ENCODE measurements at regions not wholly inside any gene's neighbourhood (a gene's known extent, or its start where the extent isn't known, plus 50 kb on each side); places are given as distances from the start of the nearest gene placed in this dataset.

DNA sequence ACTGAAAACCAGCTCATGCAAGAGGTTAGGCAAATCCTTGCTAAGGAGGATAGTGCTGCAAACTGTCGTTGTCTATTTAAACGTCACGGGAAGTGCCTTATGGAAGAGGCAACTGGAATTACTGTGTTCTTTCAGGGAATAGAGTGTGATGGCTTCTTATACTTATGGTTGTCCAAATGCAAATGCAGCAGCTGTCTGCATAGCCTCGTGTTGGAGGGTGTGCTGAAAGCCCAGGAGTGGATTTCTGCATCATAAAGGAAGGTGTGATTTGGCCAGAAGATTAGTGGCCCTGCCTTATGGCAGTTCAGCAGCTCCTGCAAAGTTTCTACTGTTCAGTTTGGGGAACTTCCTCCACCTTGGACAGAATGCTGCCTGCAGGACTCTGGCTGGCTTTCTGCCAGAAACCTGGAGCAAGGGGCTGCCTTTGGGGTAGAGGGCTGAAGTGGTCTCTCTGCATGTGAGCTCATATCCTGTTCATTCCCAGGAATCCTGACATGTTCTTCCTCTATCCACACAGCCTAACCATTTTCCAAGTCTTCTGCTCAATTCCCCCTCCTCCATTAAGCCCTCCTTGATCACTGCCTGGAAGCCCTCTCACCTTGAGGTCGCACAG is 321.2 kb upstream of the CXCR4 start:
- Histone ChIP-seq H3K4me1 (ENCODE audit: control insufficient read depth, insufficient read depth, low read length) (no peaks in the 10 kb centered on the region), H3K27me3 (ENCODE audit: control insufficient read depth, insufficient read depth, low read length) (no peaks in the 10 kb centered on the region), H3K36me3 (ENCODE audit: control insufficient read depth, insufficient read depth, low read length) (no peaks in the 10 kb centered on the region), H3K27ac (ENCODE audit: low read length) (no peak overlapping the region), H3K9me3 (ENCODE audit: control insufficient read depth, insufficient read depth, low read length) (no peaks in the 10 kb centered on the region), H3K4me3 (ENCODE audit: low read length) (no peak overlapping the region)
- H3K4me3 Mint-ChIP-seq = no peak overlapping the region
- whole genome bisulfite sequencing (ENCODE audit: insufficient coverage) = 69% methylated on average over 5 of the region's 5 CpGs
- DNase-seq (no peak), ATAC-seq (no peak)
- no peak overlapping the region for H3K27ac Mint-ChIP-seq
- intact Hi-C loops (cut with micrococcal nuclease) = no loop called here
- H3K27me3 Mint-ChIP-seq (ENCODE audit: low read depth in 2 of 2) = peaks cover 0 to 7% of the 10 kb centered on the region in 2 donors
- TF ChIP-seq, protein P1, sequence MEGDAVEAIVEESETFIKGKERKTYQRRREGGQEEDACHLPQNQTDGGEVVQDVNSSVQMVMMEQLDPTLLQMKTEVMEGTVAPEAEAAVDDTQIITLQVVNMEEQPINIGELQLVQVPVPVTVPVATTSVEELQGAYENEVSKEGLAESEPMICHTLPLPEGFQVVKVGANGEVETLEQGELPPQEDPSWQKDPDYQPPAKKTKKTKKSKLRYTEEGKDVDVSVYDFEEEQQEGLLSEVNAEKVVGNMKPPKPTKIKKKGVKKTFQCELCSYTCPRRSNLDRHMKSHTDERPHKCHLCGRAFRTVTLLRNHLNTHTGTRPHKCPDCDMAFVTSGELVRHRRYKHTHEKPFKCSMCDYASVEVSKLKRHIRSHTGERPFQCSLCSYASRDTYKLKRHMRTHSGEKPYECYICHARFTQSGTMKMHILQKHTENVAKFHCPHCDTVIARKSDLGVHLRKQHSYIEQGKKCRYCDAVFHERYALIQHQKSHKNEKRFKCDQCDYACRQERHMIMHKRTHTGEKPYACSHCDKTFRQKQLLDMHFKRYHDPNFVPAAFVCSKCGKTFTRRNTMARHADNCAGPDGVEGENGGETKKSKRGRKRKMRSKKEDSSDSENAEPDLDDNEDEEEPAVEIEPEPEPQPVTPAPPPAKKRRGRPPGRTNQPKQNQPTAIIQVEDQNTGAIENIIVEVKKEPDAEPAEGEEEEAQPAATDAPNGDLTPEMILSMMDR (IDR thresholded peaks at IDR 0.05) = no peak
- no peaks in the 10 kb centered on the region for H3K4me1 Mint-ChIP-seq
- no peaks in the 10 kb centered on the region for H3K9me3 Mint-ChIP-seq
- H3K36me3 Mint-ChIP-seq = no peaks in the 10 kb centered on the region

DNA sequence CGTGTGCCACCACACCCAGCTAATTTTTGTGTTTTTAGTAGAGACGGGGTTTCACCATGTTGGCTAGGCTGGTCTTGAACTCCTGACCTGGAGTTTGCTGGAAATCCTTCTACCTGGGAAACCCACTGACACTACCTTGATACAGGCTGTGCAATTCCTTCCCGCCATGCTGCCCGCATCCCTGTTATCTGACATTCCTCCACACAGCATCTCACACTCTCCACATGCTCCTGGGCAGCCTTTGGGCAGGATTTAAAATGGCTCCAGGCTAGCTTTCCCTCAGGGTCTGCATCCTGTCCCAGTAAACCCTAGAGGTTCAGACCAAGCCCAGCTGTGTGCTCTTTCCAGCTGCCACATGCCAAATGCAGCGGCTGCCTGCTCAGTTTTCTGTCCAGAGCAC is 319.5 kb upstream of the CXCR4 start:
- Histone ChIP-seq H3K27ac (ENCODE audit: low read length) (no peak overlapping the region), H3K9me3 (ENCODE audit: control insufficient read depth, insufficient read depth, low read length) (no peaks in the 10 kb centered on the region), H3K27me3 (ENCODE audit: control insufficient read depth, insufficient read depth, low read length) (no peaks in the 10 kb centered on the region), H3K36me3 (ENCODE audit: control insufficient read depth, insufficient read depth, low read length) (no peaks in the 10 kb centered on the region), H3K4me1 (ENCODE audit: control insufficient read depth, insufficient read depth, low read length) (no peaks in the 10 kb centered on the region), H3K4me3 (ENCODE audit: low read length) (no peak overlapping the region)
- TF ChIP-seq, protein P1 (IDR thresholded peaks at IDR 0.05) = no peak
- 93% methylated on average over 5 of the region's 5 CpGs for WGBS (ENCODE audit: insufficient coverage)
- no peak for DNase-seq
- intact Hi-C loops (cut with micrococcal nuclease) = no loop called here
- Mint-ChIP-seq H3K4me1 (no peaks in the 10 kb centered on the region), H3K9me3 (no peaks in the 10 kb centered on the region), H3K27ac (no peak overlapping the region), H3K27me3 (ENCODE audit: low read depth in 2 of 2) (peaks cover 0 to 7% of the 10 kb centered on the region in 2 donors), H3K4me3 (no peak overlapping the region), H3K36me3 (no peaks in the 10 kb centered on the region)
- ATAC-seq = no peak

DNA sequence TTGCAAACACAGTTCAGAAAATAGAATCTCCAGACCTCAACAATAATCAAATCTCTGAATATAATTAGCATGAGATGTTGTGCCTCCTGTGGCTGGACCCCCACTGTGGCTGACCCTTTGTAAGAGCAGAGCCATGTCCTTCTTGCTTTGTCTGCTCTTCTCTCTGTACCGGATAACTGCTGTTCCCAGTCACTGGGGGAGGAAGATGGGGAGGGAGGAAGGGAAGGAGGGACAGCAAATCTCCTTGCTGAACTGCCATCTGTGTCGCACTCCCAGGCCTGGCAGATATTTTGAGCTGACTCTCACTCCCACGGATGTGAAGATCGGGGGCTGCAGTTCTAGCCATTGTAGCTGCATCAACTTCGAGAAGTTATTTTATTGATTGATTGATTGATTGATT is 319.0 kb upstream of the CXCR4 start:
- Histone ChIP-seq H3K27ac (ENCODE audit: low read length) (no peak overlapping the region), H3K9me3 (ENCODE audit: control insufficient read depth, insufficient read depth, low read length) (no peaks in the 10 kb centered on the region), H3K4me3 (ENCODE audit: low read length) (no peak overlapping the region), H3K27me3 (ENCODE audit: control insufficient read depth, insufficient read depth, low read length) (no peaks in the 10 kb centered on the region), H3K36me3 (ENCODE audit: control insufficient read depth, insufficient read depth, low read length) (no peaks in the 10 kb centered on the region), H3K4me1 (ENCODE audit: control insufficient read depth, insufficient read depth, low read length) (no peaks in the 10 kb centered on the region)
- Mint-ChIP-seq H3K4me1 (no peaks in the 10 kb centered on the region), H3K27me3 (ENCODE audit: low read depth in 2 of 2) (peaks cover 0 to 7% of the 10 kb centered on the region in 2 donors), H3K27ac (no peak overlapping the region), H3K9me3 (no peaks in the 10 kb centered on the region), H3K4me3 (no peak overlapping the region), H3K36me3 (no peaks in the 10 kb centered on the region)
- ATAC-seq = no peak
- TF ChIP-seq, protein P1 (IDR thresholded peaks at IDR 0.05) = no peak
- WGBS (ENCODE audit: insufficient coverage) = 68% methylated on average over 5 of the region's 5 CpGs
- no peak for DNase-seq
- intact Hi-C loops (cut with micrococcal nuclease) = no loop called here

DNA sequence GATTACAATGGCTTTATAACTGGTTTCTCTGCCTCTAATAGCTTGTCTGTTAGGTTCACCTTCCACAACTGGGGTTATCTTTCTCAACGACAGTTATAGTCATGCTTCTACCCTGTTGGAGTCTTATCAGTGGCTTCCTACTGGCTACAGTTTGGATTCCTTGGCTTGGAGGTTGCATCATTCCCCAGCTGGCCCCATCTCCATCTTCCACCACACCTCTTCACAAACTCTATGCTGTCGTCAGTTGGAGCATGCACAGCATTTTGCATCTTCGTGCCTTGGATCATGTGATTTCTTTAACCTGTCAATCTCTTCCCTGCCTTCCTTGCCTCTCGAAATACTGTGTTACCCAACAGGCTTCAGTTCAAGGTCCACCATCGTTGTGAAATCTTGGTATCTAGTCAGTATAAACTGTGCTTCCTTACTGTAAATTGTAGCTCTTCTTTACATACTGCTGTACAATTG is 316.3 kb upstream of the CXCR4 start:
- no peaks in the 10 kb centered on the region for H3K36me3 Mint-ChIP-seq
- ATAC-seq (no peak), DNase-seq (no peak)
- no peaks in the 10 kb centered on the region for H3K4me1 Mint-ChIP-seq
- 82% methylated on average over 5 of the region's 5 CpGs for WGBS (ENCODE audit: insufficient coverage)
- no peak overlapping the region for H3K27ac Mint-ChIP-seq
- no peaks in the 10 kb centered on the region for H3K36me3 ChIP-seq (ENCODE audit: control insufficient read depth, insufficient read depth, low read length)
- intact Hi-C loops (cut with micrococcal nuclease) = no loop called here
- no peak overlapping the region for H3K4me3 ChIP-seq (ENCODE audit: low read length)
- no peaks in the 10 kb centered on the region for H3K9me3 ChIP-seq (ENCODE audit: control insufficient read depth, insufficient read depth, low read length)
- no peak overlapping the region for H3K4me3 Mint-ChIP-seq
- no peaks in the 10 kb centered on the region for H3K9me3 Mint-ChIP-seq
- TF ChIP-seq, protein P1 (IDR thresholded peaks at IDR 0.05) = no peak
- H3K27me3 Mint-ChIP-seq (ENCODE audit: low read depth in 2 of 2) = peaks cover 7 to 14% of the 10 kb centered on the region in 2 donors
- H3K4me1 ChIP-seq (ENCODE audit: control insufficient read depth, insufficient read depth, low read length) = no peaks in the 10 kb centered on the region
- no peak overlapping the region for H3K27ac ChIP-seq (ENCODE audit: low read length)
- H3K27me3 ChIP-seq (ENCODE audit: control insufficient read depth, insufficient read depth, low read length) = peaks cover 5% of the 10 kb centered on the region
